ENCODE measurements at regions not wholly inside any gene's neighbourhood (a gene's known extent, or its start where the extent isn't known, plus 50 kb on each side); places are given as distances from the start of the nearest gene placed in this dataset.

GRCh38 chr1:201763455-201764140, 65.4 kb upstream of the IPO9 start:
- Histone ChIP-seq H4K91ac (ENCODE audit: low read length) (no peak overlapping the region), H3K18ac (ENCODE audit: low read depth in 1 of 2, low read length in 2 of 2) (peak overlapping the region; percentile 54 to 73), H3K4me1 (ENCODE audit: control insufficient read depth, insufficient read depth, low read depth, low read length) (peaks cover 11% of the 10 kb centered on the region), H3K4me2 (ENCODE audit: low read length, poor library complexity, severe bottlenecking) (no peak overlapping the region), H3K36me3 (ENCODE audit: control insufficient read depth in 1 of 2, insufficient read depth in 2 of 2, low read depth in 1 of 2, low read length in 2 of 2) (no peaks in the 10 kb centered on the region), H3K79me1 (replicated peaks; ENCODE audit: low read length, poor library complexity, severe bottlenecking) (peaks cover 11% of the 10 kb centered on the region), H3K27ac (ENCODE audit: low read length, poor library complexity, severe bottlenecking) (peak overlapping the region; percentile 33), H2AFZ (ENCODE audit: low read depth, low read length) (no peak overlapping the region), H3K4ac (ENCODE audit: low read depth in 1 of 2, low read length in 2 of 2) (peak overlapping the region; percentile 38 to 54), H3K14ac (ENCODE audit: low read length in 2 of 2) (no peak overlapping the region), H3K4me3 (ENCODE audit: insufficient read depth in 1 of 2, low read depth in 1 of 2, low read length in 2 of 2) (peak overlapping the region in 1 of 2 experiments; percentile 8), H4K8ac (ENCODE audit: low read length) (peak overlapping the region; percentile 55), H2AK5ac (ENCODE audit: low read length, severe bottlenecking) (no peak overlapping the region), H3K27me3 (ENCODE audit: control insufficient read depth in 1 of 2, insufficient read depth in 1 of 2, low read length in 2 of 2) (no peaks in the 10 kb centered on the region), H3K9ac (ENCODE audit: low read length) (peak overlapping the region; percentile 55), H3K9me3 (ENCODE audit: control insufficient read depth, low read length) (no peaks in the 10 kb centered on the region), H2BK120ac (ENCODE audit: low read depth, low read length) (no peak overlapping the region), H2BK5ac (ENCODE audit: low read depth, low read length, poor library complexity, severe bottlenecking) (no peak overlapping the region), H3K23ac (ENCODE audit: low read length in 2 of 2) (no peak overlapping the region), H2BK12ac (ENCODE audit: low read length in 2 of 2) (no peak overlapping the region), H2BK15ac (ENCODE audit: low read depth, poor library complexity, severe bottlenecking) (no peak overlapping the region)
- WGBS = 58% methylated on average over 7 of the region's 7 CpGs
- DNase-seq = no peak

- H3K18ac ChIP-seq (ENCODE audit: low read depth in 1 of 2, low read length in 2 of 2) = peak overlapping the region in 1 of 2 experiments; percentile 48
- H3K9ac ChIP-seq (ENCODE audit: low read length) = peak overlapping the region; percentile 55
- H4K8ac ChIP-seq (ENCODE audit: low read length) = no peak overlapping the region
- no peak for DNase-seq
- H3K27ac ChIP-seq (ENCODE audit: low read length, poor library complexity, severe bottlenecking) = no peak overlapping the region
- no peak overlapping the region for H3K4me2 ChIP-seq (ENCODE audit: low read length, poor library complexity, severe bottlenecking)
- no peak overlapping the region for H2BK5ac ChIP-seq (ENCODE audit: low read depth, low read length, poor library complexity, severe bottlenecking)
- H2AFZ ChIP-seq (ENCODE audit: low read depth, low read length) = no peak overlapping the region
- no peak overlapping the region for H2BK12ac ChIP-seq (ENCODE audit: low read length in 2 of 2)
- no peak overlapping the region for H2AK5ac ChIP-seq (ENCODE audit: low read length, severe bottlenecking)
- H3K4me1 ChIP-seq (ENCODE audit: control insufficient read depth, insufficient read depth, low read depth, low read length) = peaks cover 11% of the 10 kb centered on the region
- no peaks in the 10 kb centered on the region for H3K36me3 ChIP-seq (ENCODE audit: control insufficient read depth in 1 of 2, insufficient read depth in 2 of 2, low read depth in 1 of 2, low read length in 2 of 2)
- no peak overlapping the region for H4K91ac ChIP-seq (ENCODE audit: low read length)
- H3K79me1 ChIP-seq (replicated peaks; ENCODE audit: low read length, poor library complexity, severe bottlenecking) = peaks cover 13% of the 10 kb centered on the region
- H3K23ac ChIP-seq (ENCODE audit: low read length in 2 of 2) = no peak overlapping the region
- H3K4me3 ChIP-seq (ENCODE audit: insufficient read depth in 1 of 2, low read depth in 1 of 2, low read length in 2 of 2) = peak overlapping the region in 1 of 2 experiments; percentile 8
- H2BK120ac ChIP-seq (ENCODE audit: low read depth, low read length) = no peak overlapping the region
- no peak overlapping the region for H3K14ac ChIP-seq (ENCODE audit: low read length in 2 of 2)
- H3K4ac ChIP-seq (ENCODE audit: low read depth in 1 of 2, low read length in 2 of 2) = no peak overlapping the region
- H3K9me3 ChIP-seq (ENCODE audit: control insufficient read depth, low read length) = no peaks in the 10 kb centered on the region
- no peak overlapping the region for H2BK15ac ChIP-seq (ENCODE audit: low read depth, poor library complexity, severe bottlenecking)
- no peaks in the 10 kb centered on the region for H3K27me3 ChIP-seq (ENCODE audit: control insufficient read depth in 1 of 2, insufficient read depth in 1 of 2, low read length in 2 of 2)
- 93% methylated on average over 4 of the region's 4 CpGs for WGBS
Observed at GRCh38 chr1:201764166-201764565, 64.8 kb upstream of the IPO9 start.

DNA sequence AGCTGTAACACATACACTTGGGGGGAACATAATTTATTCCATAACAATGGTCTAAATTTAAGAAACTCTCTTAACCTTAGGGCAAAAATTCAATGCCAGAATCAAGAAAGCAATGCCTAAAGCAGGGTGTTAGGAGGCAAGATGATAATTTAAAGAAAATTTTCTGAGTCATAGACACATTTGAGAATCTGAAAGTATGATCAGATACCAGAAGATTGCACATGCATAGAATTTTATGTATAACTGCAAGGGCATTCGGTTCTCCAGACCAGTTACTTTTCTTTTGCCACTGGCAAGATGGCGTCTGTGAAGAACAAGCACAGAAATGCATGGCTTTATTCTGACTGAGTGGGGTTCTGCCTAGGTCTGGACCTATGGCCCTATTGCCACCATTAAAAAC, 64.4 kb upstream of the IPO9 start:
- H2BK120ac ChIP-seq (ENCODE audit: low read depth, low read length) = no peak overlapping the region
- 96% methylated on average over 2 of the region's 2 CpGs for whole genome bisulfite sequencing
- peaks cover 11% of the 10 kb centered on the region for H3K4me1 ChIP-seq (ENCODE audit: control insufficient read depth, insufficient read depth, low read depth, low read length)
- no peak overlapping the region for H3K4ac ChIP-seq (ENCODE audit: low read depth in 1 of 2, low read length in 2 of 2)
- H3K9me3 ChIP-seq (ENCODE audit: control insufficient read depth, low read length) = no peaks in the 10 kb centered on the region
- no peak overlapping the region for H4K91ac ChIP-seq (ENCODE audit: low read length)
- no peak overlapping the region for H3K18ac ChIP-seq (ENCODE audit: low read depth in 1 of 2, low read length in 2 of 2)
- H2BK15ac ChIP-seq (ENCODE audit: low read depth, poor library complexity, severe bottlenecking) = no peak overlapping the region
- H2AFZ ChIP-seq (ENCODE audit: low read depth, low read length) = no peak overlapping the region
- no peak overlapping the region for H3K23ac ChIP-seq (ENCODE audit: low read length in 2 of 2)
- no peak overlapping the region for H2BK12ac ChIP-seq (ENCODE audit: low read length in 2 of 2)
- no peak for DNase-seq
- H3K4me2 ChIP-seq (ENCODE audit: low read length, poor library complexity, severe bottlenecking) = no peak overlapping the region
- H2BK5ac ChIP-seq (ENCODE audit: low read depth, low read length, poor library complexity, severe bottlenecking) = no peak overlapping the region
- H2AK5ac ChIP-seq (ENCODE audit: low read length, severe bottlenecking) = no peak overlapping the region
- H3K79me1 ChIP-seq (replicated peaks; ENCODE audit: low read length, poor library complexity, severe bottlenecking) = peaks cover 16% of the 10 kb centered on the region
- H3K27me3 ChIP-seq (ENCODE audit: control insufficient read depth in 1 of 2, insufficient read depth in 1 of 2, low read length in 2 of 2) = no peaks in the 10 kb centered on the region
- no peaks in the 10 kb centered on the region for H3K36me3 ChIP-seq (ENCODE audit: control insufficient read depth in 1 of 2, insufficient read depth in 2 of 2, low read depth in 1 of 2, low read length in 2 of 2)
- peak overlapping the region in 1 of 2 experiments; percentile 8 for H3K4me3 ChIP-seq (ENCODE audit: insufficient read depth in 1 of 2, low read depth in 1 of 2, low read length in 2 of 2)
- no peak overlapping the region for H3K27ac ChIP-seq (ENCODE audit: low read length, poor library complexity, severe bottlenecking)
- no peak overlapping the region for H3K14ac ChIP-seq (ENCODE audit: low read length in 2 of 2)
- H3K9ac ChIP-seq (ENCODE audit: low read length) = peak overlapping the region; percentile 55
- H4K8ac ChIP-seq (ENCODE audit: low read length) = no peak overlapping the region

GRCh38 chr1:201766131-201766866, 62.7 kb upstream of the IPO9 start:
- no peaks in the 10 kb centered on the region for H3K27me3 ChIP-seq (ENCODE audit: control insufficient read depth in 1 of 2, insufficient read depth in 1 of 2, low read length in 2 of 2)
- H3K9me3 ChIP-seq (ENCODE audit: control insufficient read depth, low read length) = no peaks in the 10 kb centered on the region
- H3K14ac ChIP-seq (ENCODE audit: low read length in 2 of 2) = no peak overlapping the region
- H3K4me3 ChIP-seq (ENCODE audit: insufficient read depth in 1 of 2, low read depth in 1 of 2, low read length in 2 of 2) = no peak overlapping the region
- no peak overlapping the region for H2BK15ac ChIP-seq (ENCODE audit: low read depth, poor library complexity, severe bottlenecking)
- H2BK12ac ChIP-seq (ENCODE audit: low read length in 2 of 2) = no peak overlapping the region
- WGBS = 71% methylated on average over 6 of the region's 7 CpGs
- peaks cover 11% of the 10 kb centered on the region for H3K4me1 ChIP-seq (ENCODE audit: control insufficient read depth, insufficient read depth, low read depth, low read length)
- no peak overlapping the region for H2AFZ ChIP-seq (ENCODE audit: low read depth, low read length)
- no peak overlapping the region for H4K8ac ChIP-seq (ENCODE audit: low read length)
- H4K91ac ChIP-seq (ENCODE audit: low read length) = no peak overlapping the region
- no peak overlapping the region for H3K27ac ChIP-seq (ENCODE audit: low read length, poor library complexity, severe bottlenecking)
- no peak overlapping the region for H3K4me2 ChIP-seq (ENCODE audit: low read length, poor library complexity, severe bottlenecking)
- peak overlapping the region; percentile 64 for H3K9ac ChIP-seq (ENCODE audit: low read length)
- H3K79me1 ChIP-seq (replicated peaks; ENCODE audit: low read length, poor library complexity, severe bottlenecking) = peaks cover 22% of the 10 kb centered on the region
- H2BK5ac ChIP-seq (ENCODE audit: low read depth, low read length, poor library complexity, severe bottlenecking) = no peak overlapping the region
- H3K36me3 ChIP-seq (ENCODE audit: control insufficient read depth in 1 of 2, insufficient read depth in 2 of 2, low read depth in 1 of 2, low read length in 2 of 2) = no peaks in the 10 kb centered on the region
- H2AK5ac ChIP-seq (ENCODE audit: low read length, severe bottlenecking) = no peak overlapping the region
- H2BK120ac ChIP-seq (ENCODE audit: low read depth, low read length) = no peak overlapping the region
- no peak overlapping the region for H3K18ac ChIP-seq (ENCODE audit: low read depth in 1 of 2, low read length in 2 of 2)
- H3K4ac ChIP-seq (ENCODE audit: low read depth in 1 of 2, low read length in 2 of 2) = no peak overlapping the region
- no peak overlapping the region for H3K23ac ChIP-seq (ENCODE audit: low read length in 2 of 2)
- peak; percentile 76 for DNase-seq

Data from mesenchymal stem cell (in vitro differentiated cells and primary cell).